Fibroblast of the aortic adventitia (primary cell): ENCODE measurements at regions not wholly inside any gene's neighbourhood (a gene's known extent, or its start where the extent isn't known, plus 50 kb on each side); places are given as distances from the start of the nearest gene placed in this dataset.

Experiments used
- DNase-seq: peaks from one replicate; pipeline ENCODE4 v3.0.0-alpha.2; 2010; ENCODE audit warnings: low read depth
- H3K4me3 ChIP-seq: 2 replicates; pipeline ENCODE4 v1.5.1; 2011; ENCODE audit warnings: low read depth, mild to moderate bottlenecking, control low read depth, low read length, moderate library complexity
- TF ChIP-seq, protein P1 (sequence below): IDR thresholded peaks from 2 replicates; pipeline ENCODE4 v1.5.1; 2011; ENCODE audit warnings: mild to moderate bottlenecking, low read length, control low read depth, inconsistent platforms; ENCODE audit not compliant: insufficient read depth

DNA sequence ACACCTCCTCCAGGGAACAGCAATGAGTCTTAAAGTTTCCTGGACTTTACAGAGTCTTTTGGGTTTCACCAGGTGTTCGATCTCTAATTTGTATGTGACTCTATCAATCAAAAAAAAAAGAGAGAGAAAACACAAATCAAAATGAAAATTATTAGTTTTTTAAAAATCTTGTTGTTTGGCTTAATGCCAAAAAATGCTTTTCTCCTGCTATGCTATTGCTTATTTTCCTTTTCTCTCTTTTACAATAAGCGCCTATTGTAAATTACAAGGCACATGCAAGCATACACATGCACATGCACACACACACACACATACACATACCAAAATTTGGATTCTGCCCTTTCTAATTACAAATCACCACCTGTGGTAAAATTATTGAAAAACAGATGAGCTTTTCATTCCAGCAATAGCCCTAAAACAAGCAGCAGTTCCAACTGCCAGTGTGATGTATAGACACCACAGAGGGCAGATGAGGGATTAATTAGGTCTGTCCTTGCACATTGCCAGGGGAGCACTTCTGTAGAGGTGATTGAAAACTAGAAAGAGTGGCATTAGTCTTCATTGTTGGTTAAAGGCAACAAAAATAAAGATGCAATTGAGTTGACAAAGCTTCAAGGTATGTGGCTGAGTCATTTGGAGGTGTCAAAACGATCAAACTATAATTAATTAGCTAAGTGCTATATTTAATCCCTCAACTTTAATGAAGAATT is 631.7 kb downstream of the TFAP2B start:
- TF ChIP-seq, protein P1, sequence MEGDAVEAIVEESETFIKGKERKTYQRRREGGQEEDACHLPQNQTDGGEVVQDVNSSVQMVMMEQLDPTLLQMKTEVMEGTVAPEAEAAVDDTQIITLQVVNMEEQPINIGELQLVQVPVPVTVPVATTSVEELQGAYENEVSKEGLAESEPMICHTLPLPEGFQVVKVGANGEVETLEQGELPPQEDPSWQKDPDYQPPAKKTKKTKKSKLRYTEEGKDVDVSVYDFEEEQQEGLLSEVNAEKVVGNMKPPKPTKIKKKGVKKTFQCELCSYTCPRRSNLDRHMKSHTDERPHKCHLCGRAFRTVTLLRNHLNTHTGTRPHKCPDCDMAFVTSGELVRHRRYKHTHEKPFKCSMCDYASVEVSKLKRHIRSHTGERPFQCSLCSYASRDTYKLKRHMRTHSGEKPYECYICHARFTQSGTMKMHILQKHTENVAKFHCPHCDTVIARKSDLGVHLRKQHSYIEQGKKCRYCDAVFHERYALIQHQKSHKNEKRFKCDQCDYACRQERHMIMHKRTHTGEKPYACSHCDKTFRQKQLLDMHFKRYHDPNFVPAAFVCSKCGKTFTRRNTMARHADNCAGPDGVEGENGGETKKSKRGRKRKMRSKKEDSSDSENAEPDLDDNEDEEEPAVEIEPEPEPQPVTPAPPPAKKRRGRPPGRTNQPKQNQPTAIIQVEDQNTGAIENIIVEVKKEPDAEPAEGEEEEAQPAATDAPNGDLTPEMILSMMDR = no peak
- no peak overlapping the region for H3K4me3 ChIP-seq
- DNase-seq = no peak

DNA sequence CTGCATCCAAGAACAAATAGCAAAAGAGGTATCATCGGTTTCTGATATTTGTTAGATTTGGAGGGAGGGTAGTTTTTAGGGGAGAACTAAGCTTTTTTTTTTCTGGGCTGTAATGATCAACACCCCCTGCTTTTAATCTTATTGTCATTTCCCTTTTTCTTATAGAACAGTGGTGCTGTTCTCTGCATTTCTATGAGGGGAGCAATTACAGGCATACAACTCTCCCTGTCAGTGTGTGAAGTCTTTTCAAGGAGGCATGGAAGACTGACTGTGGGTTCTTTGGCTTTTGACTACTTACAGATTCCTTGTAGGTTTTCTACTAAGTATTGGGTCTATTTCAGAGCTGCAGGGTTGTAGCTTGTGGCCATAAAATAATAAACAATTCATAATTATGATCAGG is 632.3 kb downstream of the TFAP2B start:
- DNase-seq = no peak
- TF ChIP-seq, protein P1 = no peak
- no peak overlapping the region for H3K4me3 ChIP-seq

DNA sequence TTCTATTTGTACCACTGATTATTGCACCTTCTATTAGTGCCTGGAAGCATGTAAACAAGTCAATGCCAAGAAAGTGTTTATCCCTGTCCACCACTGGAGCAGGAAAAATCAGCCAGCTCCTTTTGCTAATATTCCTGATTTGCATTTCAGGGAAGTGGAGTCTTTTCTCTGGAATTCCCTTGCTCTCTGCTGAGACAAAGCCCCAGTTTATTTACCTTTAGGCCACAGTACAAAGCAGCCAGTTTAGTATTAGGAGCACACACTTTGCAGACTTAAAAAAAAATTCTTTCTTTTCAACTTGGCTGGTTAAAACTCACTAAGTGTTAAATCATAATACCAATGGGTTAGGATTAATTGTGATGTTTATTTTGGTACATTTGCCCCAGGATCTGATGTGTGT is 631.1 kb downstream of the PKHD1 start:
- TF ChIP-seq, protein P1 = no peak

DNA sequence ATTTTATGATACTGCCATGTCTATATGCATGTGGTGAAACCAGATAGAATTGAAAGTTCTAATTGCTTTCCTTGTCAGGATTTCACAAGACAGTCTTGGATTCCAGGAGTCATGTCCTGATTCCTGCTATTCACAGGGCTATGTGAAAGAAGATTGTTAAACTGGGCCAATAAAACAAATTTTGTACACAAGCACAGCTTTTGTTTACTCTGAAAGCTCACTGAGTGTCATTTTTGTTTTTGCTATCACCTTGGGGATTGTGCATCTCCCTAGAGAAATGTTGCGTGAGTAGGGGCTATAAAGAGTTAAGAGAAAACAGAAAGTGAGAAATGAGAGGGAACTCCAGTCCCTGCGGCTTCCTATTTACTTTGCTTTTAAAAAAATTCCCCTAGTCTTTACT is 627.5 kb downstream of the PKHD1 start:
- TF ChIP-seq, protein P1 = no peak
- H3K4me3 ChIP-seq = no peak overlapping the region

More for the DNA sequence above, 631.1 kb downstream of the PKHD1 start:
- no peak overlapping the region for H3K4me3 ChIP-seq
- no peak for DNase-seq

DNA sequence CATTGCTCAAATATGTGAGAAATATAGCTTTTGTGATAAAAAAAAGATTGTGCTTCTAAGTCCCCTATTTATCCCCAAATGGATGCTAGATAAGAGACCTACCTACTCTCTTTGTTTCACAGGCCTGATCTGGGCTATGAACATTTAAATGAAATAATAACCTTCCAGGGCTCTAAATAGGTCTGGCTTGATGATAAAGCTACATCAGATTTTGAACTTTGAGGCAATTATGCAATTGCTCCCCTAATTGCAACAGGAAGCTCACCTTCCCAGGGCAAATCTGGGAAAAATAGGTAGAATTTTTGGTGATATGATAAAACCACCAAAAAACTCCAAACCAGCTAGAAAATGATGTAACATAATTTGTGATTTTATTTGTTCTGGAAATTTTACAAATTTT is 624.5 kb downstream of the PKHD1 start:
- TF ChIP-seq, protein P1 = no peak
- DNase-seq = no peak
- H3K4me3 ChIP-seq = no peak overlapping the region

More for the DNA sequence above, 627.5 kb downstream of the PKHD1 start:
- no peak for DNase-seq

DNA sequence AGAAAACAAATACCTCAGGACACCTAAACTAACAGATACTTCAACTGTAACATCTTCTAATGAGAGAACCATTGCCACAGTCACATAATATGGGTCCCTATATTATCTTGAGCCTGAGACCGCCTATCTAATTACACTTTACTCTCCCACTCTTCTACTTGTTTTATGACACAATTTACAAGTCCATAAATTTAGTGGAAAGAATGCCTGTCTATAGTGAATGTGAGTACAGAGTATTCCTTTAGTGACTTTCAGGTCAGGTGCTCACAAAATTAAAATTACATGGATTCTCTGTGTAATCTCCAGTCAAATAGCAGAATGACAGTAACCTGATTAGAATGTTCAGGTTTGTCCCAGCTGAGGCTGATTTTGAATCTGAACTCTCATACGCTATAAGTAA is 624.1 kb downstream of the PKHD1 start:
- DNase-seq = no peak
- H3K4me3 ChIP-seq = no peak overlapping the region
- TF ChIP-seq, protein P1 = no peak

DNA sequence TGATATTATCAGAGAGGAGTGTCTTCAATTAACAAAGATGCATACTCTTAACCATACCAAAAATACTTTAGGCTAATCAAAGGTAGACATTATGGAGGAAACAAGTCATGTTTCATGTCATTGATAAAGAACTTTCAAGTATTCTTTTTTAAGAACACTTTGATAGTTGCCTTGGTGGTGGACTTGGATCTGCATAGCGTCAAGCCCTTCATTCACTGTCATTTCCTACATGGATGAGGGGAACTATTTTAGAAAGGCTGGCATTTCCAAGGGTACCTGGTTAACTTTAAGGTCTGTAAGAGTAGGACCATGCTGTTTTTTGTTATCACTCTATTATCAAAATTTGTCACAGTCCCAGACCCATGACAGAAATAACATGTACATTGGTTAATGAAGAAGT is 622.5 kb downstream of the PKHD1 start:
- no peak for DNase-seq
- TF ChIP-seq, protein P1 = no peak
- H3K4me3 ChIP-seq = no peak overlapping the region
